ENCODE measurements at regions not wholly inside any gene's neighbourhood (a gene's known extent, or its start where the extent isn't known, plus 50 kb on each side); places are given as distances from the start of the nearest gene placed in this dataset.

- no peak for TF ChIP-seq CTCF (IDR thresholded peaks at IDR 0.05; ENCODE audit: insufficient read depth, low read length, missing control alignments)
- POLR2A ChIA-PET = no interaction called here
- CTCF ChIA-PET = no interaction called here
- no peak overlapping the region for H3K4me3 ChIP-seq (ENCODE audit: low read depth, low read length)
- no peak for DNase-seq (ENCODE audit: low read depth, low spot score)
Measured at GRCh38 chr18:5729983-5730699, 165.2 kb downstream of the TMEM200C start.

GRCh38 chr18:5728531-5728930 is 166.8 kb downstream of the TMEM200C start:
- H3K4me3 ChIP-seq (ENCODE audit: low read depth, low read length) = no peak overlapping the region
- DNase-seq (ENCODE audit: low read depth, low spot score) = no peak
- ChIA-PET POLR2A (no interaction called here), CTCF (no interaction called here)
- TF ChIP-seq CTCF (IDR thresholded peaks at IDR 0.05; ENCODE audit: insufficient read depth, low read length, missing control alignments) = no peak

- ChIA-PET CTCF (no interaction called here), POLR2A (no interaction called here)
- no peak for DNase-seq (ENCODE audit: low read depth, low spot score)
- no peak overlapping the region for H3K4me3 ChIP-seq (ENCODE audit: low read depth, low read length)
- TF ChIP-seq CTCF (IDR thresholded peaks at IDR 0.05; ENCODE audit: insufficient read depth, low read length, missing control alignments) = no peak
Measured at GRCh38 chr18:5726011-5726410, 169.3 kb downstream of the TMEM200C start.

- POLR2A ChIA-PET = no interaction called here
- no peak for TF ChIP-seq CTCF (IDR thresholded peaks at IDR 0.05; ENCODE audit: insufficient read depth, low read length, missing control alignments)
- CTCF ChIA-PET = no interaction called here
- no peak overlapping the region for H3K4me3 ChIP-seq (ENCODE audit: low read depth, low read length)
- no peak for DNase-seq (ENCODE audit: low read depth, low spot score)
Measured at GRCh38 chr18:5721924-5722323, 173.4 kb downstream of the TMEM200C start.

GRCh38 chr18:5720132-5720531 is 175.2 kb downstream of the TMEM200C start:
- no peak overlapping the region for H3K4me3 ChIP-seq (ENCODE audit: low read depth, low read length)
- ChIA-PET POLR2A (no interaction called here), CTCF (no interaction called here)
- DNase-seq (ENCODE audit: low read depth, low spot score) = no peak
- TF ChIP-seq CTCF (IDR thresholded peaks at IDR 0.05; ENCODE audit: insufficient read depth, low read length, missing control alignments) = no peak

GRCh38 chr18:5717256-5717655 is 173.5 kb upstream of the EPB41L3 start:
- POLR2A ChIA-PET = no interaction called here

More at GRCh38 chr18:5717256-5717655, 173.5 kb upstream of the EPB41L3 start:
- no peak overlapping the region for H3K4me3 ChIP-seq (ENCODE audit: low read depth, low read length)
- CTCF ChIA-PET = no interaction called here
- no peak for TF ChIP-seq CTCF (IDR thresholded peaks at IDR 0.05; ENCODE audit: insufficient read depth, low read length, missing control alignments)
- DNase-seq (ENCODE audit: low read depth, low spot score) = no peak
